Keratinocyte (primary cell): ENCODE measurements at regions not wholly inside any gene's neighbourhood (a gene's known extent, or its start where the extent isn't known, plus 50 kb on each side); places are given as distances from the start of the nearest gene placed in this dataset.

Experiments used
- EZH2 ChIP-seq: IDR thresholded peaks from one replicate; pipeline ENCODE4 v1.6.1; 2012; ENCODE audit warnings: inconsistent platforms, mild to moderate bottlenecking, low read length, moderate library complexity
- TF ChIP-seq, protein P1 (sequence below), 3 experiments: IDR thresholded peaks in 1 of 3; conservative IDR thresholded peaks in 1 of 3; optimal IDR thresholded peaks in 1 of 3; 2 replicates in 2 of 3; 3 replicates in 1 of 3; pipeline versions ENCODE3 to v1.5.1; 2011; ENCODE audit warnings: low read length in 3 of 3, mild to moderate bottlenecking in 3 of 3, moderate library complexity in 2 of 3, control low read depth in 1 of 3, inconsistent platforms in 1 of 3; ENCODE audit not compliant: insufficient read depth in 2 of 3; ENCODE audit errors: extremely low read depth in 1 of 3

DNA sequence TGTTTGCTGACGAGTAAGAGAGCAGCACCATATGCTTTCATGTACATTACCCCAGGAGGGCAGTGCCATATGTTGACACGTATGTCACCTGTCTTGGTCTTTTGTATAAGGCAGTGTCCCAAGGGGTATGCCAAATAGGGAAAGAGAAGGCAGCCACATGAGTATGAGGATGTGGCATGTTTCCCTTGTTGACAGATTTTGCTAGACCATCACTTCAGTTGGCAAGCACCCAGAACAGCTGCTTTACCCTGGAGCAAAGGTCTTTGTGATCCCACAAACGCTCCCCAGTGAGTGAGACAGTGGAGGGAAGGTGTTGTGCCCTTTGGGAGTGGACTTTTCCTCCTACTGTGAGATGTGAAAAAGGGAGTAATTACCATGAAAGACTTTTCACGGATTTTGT, 350.1 kb downstream of the ETV1 start:
- TF ChIP-seq, protein P1, sequence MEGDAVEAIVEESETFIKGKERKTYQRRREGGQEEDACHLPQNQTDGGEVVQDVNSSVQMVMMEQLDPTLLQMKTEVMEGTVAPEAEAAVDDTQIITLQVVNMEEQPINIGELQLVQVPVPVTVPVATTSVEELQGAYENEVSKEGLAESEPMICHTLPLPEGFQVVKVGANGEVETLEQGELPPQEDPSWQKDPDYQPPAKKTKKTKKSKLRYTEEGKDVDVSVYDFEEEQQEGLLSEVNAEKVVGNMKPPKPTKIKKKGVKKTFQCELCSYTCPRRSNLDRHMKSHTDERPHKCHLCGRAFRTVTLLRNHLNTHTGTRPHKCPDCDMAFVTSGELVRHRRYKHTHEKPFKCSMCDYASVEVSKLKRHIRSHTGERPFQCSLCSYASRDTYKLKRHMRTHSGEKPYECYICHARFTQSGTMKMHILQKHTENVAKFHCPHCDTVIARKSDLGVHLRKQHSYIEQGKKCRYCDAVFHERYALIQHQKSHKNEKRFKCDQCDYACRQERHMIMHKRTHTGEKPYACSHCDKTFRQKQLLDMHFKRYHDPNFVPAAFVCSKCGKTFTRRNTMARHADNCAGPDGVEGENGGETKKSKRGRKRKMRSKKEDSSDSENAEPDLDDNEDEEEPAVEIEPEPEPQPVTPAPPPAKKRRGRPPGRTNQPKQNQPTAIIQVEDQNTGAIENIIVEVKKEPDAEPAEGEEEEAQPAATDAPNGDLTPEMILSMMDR (optimal IDR thresholded peaks at IDR 0.05 in 1 of 3, IDR thresholded peaks at IDR 0.05 in 1 of 3, conservative IDR thresholded peaks at IDR 0.05 in 1 of 3; ENCODE audit: extremely low read depth in 1 of 3, insufficient read depth in 2 of 3, low read length in 3 of 3): no peak
- no peak for TF ChIP-seq EZH2
